H1 (cell line): ENCODE measurements at regions not wholly inside any gene's neighbourhood (a gene's known extent, or its start where the extent isn't known, plus 50 kb on each side); places are given as distances from the start of the nearest gene placed in this dataset.

ENCODE experiments used
- CTCF ChIA-PET: fragments of 300-600 bp; sonication (Branson Sonifier 250); formaldehyde crosslinking; loops from one replicate; lab custom pipeline; 2021; ENCODE audit not compliant: partially characterized antibody; lab: Charles Lee
- POLR2A ChIA-PET: fragments of 300-600 bp; sonication (Branson Sonifier 250); formaldehyde crosslinking; loops from one replicate; lab custom pipeline; 2021; ENCODE audit warnings: inconsistent platforms; ENCODE audit not compliant: partially characterized antibody; lab: Charles Lee
- DNase-seq, 2 experiments: peaks; one replicate each; pipeline versions ENCODE4 v3.0.0 to v3.0.0-alpha.2; 2010 to 2022; ENCODE audit warnings: low spot score in 2 of 2, low read depth in 1 of 2, mixed read lengths in 1 of 2
- FAIRE-seq: peaks from 2 replicates; lab custom pipeline; 2011; peaks lifted over from hg19 to GRCh38; lab: Jason Lieb, UNC
- H2AFZ ChIP-seq: 2 replicates; pipeline ENCODE4 v1.8.1; 2012; ENCODE audit warnings: low read length, inconsistent platforms
- H2AK5ac ChIP-seq: 2 replicates; pipeline ENCODE4 v1.6.1; 2013; ENCODE audit warnings: low read depth, low read length
- H2BK120ac ChIP-seq: replicated peaks from 2 replicates; pipeline ENCODE3; 2013; ENCODE audit warnings: low read depth, low read length, inconsistent platforms
- H2BK12ac ChIP-seq: 2 replicates; pipeline ENCODE4 v1.6.1; 2013; ENCODE audit warnings: low read depth, low read length
- H2BK15ac ChIP-seq: 2 replicates; pipeline ENCODE4 v1.6.1; 2013; ENCODE audit warnings: low read length
- H2BK20ac ChIP-seq: 2 replicates; pipeline ENCODE4 v1.6.1; 2013; ENCODE audit warnings: low read length
- H2BK5ac ChIP-seq: 2 replicates; pipeline ENCODE4 v1.6.1; 2013; ENCODE audit warnings: low read depth, low read length
- H3K14ac ChIP-seq: 2 replicates; pipeline ENCODE4 v1.6.1; 2013; ENCODE audit warnings: inconsistent platforms; ENCODE audit not compliant: insufficient read length
- H3K18ac ChIP-seq: 2 replicates; pipeline ENCODE4 v1.6.1; 2013; ENCODE audit warnings: low read length; ENCODE audit errors: extremely low read depth
- H3K23ac ChIP-seq: 2 replicates; pipeline ENCODE4 v1.6.1; 2013; ENCODE audit warnings: inconsistent platforms; ENCODE audit not compliant: insufficient read length
- H3K23me2 ChIP-seq: 2 replicates; pipeline ENCODE4 v1.6.1; 2013; ENCODE audit warnings: low read depth, low read length
- H3K27ac ChIP-seq: 2 replicates; pipeline ENCODE4 v1.6.1; 2011; ENCODE audit warnings: low read depth, low read length, inconsistent platforms
- H3K27me3 ChIP-seq, 4 experiments: replicated peaks in 1 of 4; 1 replicate in 1 of 4; 2 replicates in 3 of 4; pipeline versions ENCODE4 v1.6.1 to v1.8.1; 2011 to 2013; ENCODE audit warnings: low read length in 3 of 4, mild to moderate bottlenecking in 3 of 4, inconsistent platforms in 2 of 4, mixed read lengths in 2 of 4, moderate library complexity in 1 of 4; ENCODE audit not compliant: control insufficient read depth in 3 of 4, insufficient read depth in 3 of 4; ENCODE audit errors: extremely low read depth in 1 of 4
- H3K36me3 ChIP-seq, 4 experiments: 2 replicates each; pipeline versions ENCODE4 v1.6.1 to v1.8.1; 2011 to 2013; ENCODE audit warnings: mild to moderate bottlenecking in 4 of 4, low read length in 3 of 4, moderate library complexity in 2 of 4, control low read depth in 1 of 4, inconsistent platforms in 1 of 4; ENCODE audit not compliant: insufficient read depth in 4 of 4, control insufficient read depth in 2 of 4
- H3K4ac ChIP-seq: replicated peaks from 2 replicates; pipeline ENCODE3; 2013; ENCODE audit warnings: low read length, low read depth, mixed read lengths, inconsistent platforms; ENCODE audit not compliant: insufficient read length
- H3K4me1 ChIP-seq, 4 experiments: replicated peaks in 1 of 4; 1 replicate in 1 of 4; 2 replicates in 3 of 4; pipeline versions ENCODE4 v1.6.1 to v1.8.1; 2011 to 2013; ENCODE audit warnings: low read length in 3 of 4, inconsistent platforms in 2 of 4, mixed read lengths in 1 of 4; ENCODE audit not compliant: insufficient read depth in 4 of 4, control insufficient read depth in 3 of 4
- H3K4me2 ChIP-seq, 2 experiments: 2 replicates each; pipeline versions ENCODE4 v1.6.1 to v1.8.1; 2011 to 2013; ENCODE audit warnings: low read depth in 2 of 2, low read length in 2 of 2, control low read depth in 1 of 2, inconsistent platforms in 1 of 2, mild to moderate bottlenecking in 1 of 2; ENCODE audit not compliant: insufficient read depth in 1 of 2
- H3K4me3 ChIP-seq, 4 experiments: fragments of 200-600, 300-600 bp in 1 of 4; sonication (generic), shearing (Covaris generic), sonication (Bioruptor Twin) in 1 of 4; 2 replicates each; pipeline versions ENCODE4 v1.5.1 to v1.8.1; 2011 to 2016; ENCODE audit warnings: low read length in 4 of 4, low read depth in 3 of 4, control low read depth in 2 of 4, inconsistent platforms in 2 of 4, mild to moderate bottlenecking in 2 of 4, mixed read lengths in 1 of 4, moderate library complexity in 1 of 4; ENCODE audit not compliant: insufficient read depth in 2 of 4; ENCODE audit errors: extremely low read depth in 1 of 4
- H3K56ac ChIP-seq: replicated peaks from 2 replicates; pipeline ENCODE3; 2013; ENCODE audit warnings: low read depth, mild to moderate bottlenecking, mixed read lengths, low read length, inconsistent platforms; ENCODE audit not compliant: insufficient read length
- H3K79me1 ChIP-seq: 2 replicates; pipeline ENCODE4 v1.6.1; 2013; ENCODE audit warnings: low read depth, low read length, control low read depth
- H3K79me2 ChIP-seq, 2 experiments: 2 replicates each; pipeline versions ENCODE4 v1.6.1 to v1.8.1; 2012 to 2013; ENCODE audit warnings: low read length in 2 of 2, mild to moderate bottlenecking in 2 of 2, inconsistent platforms in 1 of 2; ENCODE audit not compliant: insufficient read depth in 2 of 2, control insufficient read depth in 1 of 2
- H3K9ac ChIP-seq, 4 experiments: replicated peaks in 1 of 4; 1 replicate in 1 of 4; 2 replicates in 3 of 4; pipeline versions ENCODE4 v1.6.1 to v1.8.1; 2011 to 2013; ENCODE audit warnings: low read depth in 3 of 4, low read length in 3 of 4, control low read depth in 2 of 4, mild to moderate bottlenecking in 2 of 4, moderate library complexity in 2 of 4, inconsistent platforms in 1 of 4; ENCODE audit errors: extremely low read depth in 1 of 4
- H3K9me3 ChIP-seq, 2 experiments: 2 replicates each; pipeline versions ENCODE4 v1.6.1 to v1.8.1; 2012 to 2013; ENCODE audit warnings: mild to moderate bottlenecking in 2 of 2, moderate library complexity in 2 of 2, control low read depth in 1 of 2, inconsistent platforms in 1 of 2, low read depth in 1 of 2, low read length in 1 of 2, mixed read lengths in 1 of 2; ENCODE audit not compliant: insufficient read depth in 2 of 2
- H4K20me1 ChIP-seq, 2 experiments: replicated peaks in 1 of 2; 2 replicates each; pipeline versions ENCODE3 to v1.8.1; 2011 to 2013; ENCODE audit warnings: inconsistent platforms in 2 of 2, low read length in 2 of 2, mild to moderate bottlenecking in 1 of 2; ENCODE audit not compliant: insufficient read depth in 2 of 2, control insufficient read depth in 1 of 2
- H4K5ac ChIP-seq: 2 replicates; pipeline ENCODE4 v1.6.1; 2013; ENCODE audit warnings: low read length, low read depth, mixed read lengths, inconsistent platforms; ENCODE audit not compliant: insufficient read length
- H4K8ac ChIP-seq: 2 replicates; pipeline ENCODE4 v1.8.0; 2013; ENCODE audit warnings: mild to moderate bottlenecking, moderate library complexity, low read length, inconsistent platforms; ENCODE audit not compliant: insufficient read depth; ENCODE audit errors: extremely low read depth
- H4K91ac ChIP-seq: replicated peaks from 2 replicates; pipeline ENCODE3; 2013; ENCODE audit warnings: low read length, mixed read lengths, inconsistent platforms; ENCODE audit not compliant: insufficient read length
- TAF7 ChIP-seq: optimal IDR thresholded peaks from 2 replicates; pipeline ENCODE3; 2011; ENCODE audit warnings: low read depth, mild to moderate bottlenecking, inconsistent platforms, low read length, moderate library complexity, borderline replicate concordance
- WGBS, 2 experiments: shearing (Covaris generic) in 1 of 2; methylation state at CpG; one replicate each; pipeline versions ENCODE4 v1.1.6 to v1.1.7; 2013 to 2015; ENCODE audit warnings: low lambda C conversion rate in 2 of 2, mixed read lengths in 2 of 2, inconsistent platforms in 1 of 2, low coverage in 1 of 2, missing lambda C conversion rate in 1 of 2; ENCODE audit not compliant: insufficient replicate concordance in 2 of 2, insufficient coverage in 1 of 2, insufficient read length in 1 of 2; ENCODE audit errors: extremely low coverage in 1 of 2, missing lambda C conversion rate in 1 of 2; 5-methylcytosine and 5-hydroxymethylcytosine counted together

DNA sequence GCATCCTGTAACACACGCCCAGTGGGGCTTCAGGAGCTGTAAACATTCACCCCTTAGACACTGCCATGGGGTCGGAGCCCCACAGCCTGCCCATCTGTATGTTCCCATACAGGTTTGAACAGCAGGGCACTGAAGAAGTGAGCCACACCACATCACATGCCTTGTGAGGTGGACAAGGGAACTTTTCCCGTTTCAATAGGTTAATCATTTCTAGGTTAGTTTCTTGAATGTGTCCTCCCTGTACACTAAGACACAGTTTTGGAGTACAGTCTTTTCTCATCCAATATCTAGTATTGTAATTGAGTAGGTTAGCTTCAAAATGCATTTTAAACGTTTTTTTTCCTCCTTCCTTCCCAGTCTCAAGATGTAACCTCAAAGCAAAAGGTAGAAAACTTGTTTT lies 700.2 kb upstream of the PCDH20 start:
- H3K79me2 ChIP-seq = no peaks in the 10 kb centered on the region
- whole genome bisulfite sequencing, 2 experiments = 98% methylated on average over 4 of the region's 4 CpGs; no CpG with 5 or more reads in 1 of the 2 experiments
- H3K4me3 ChIP-seq = no peak overlapping the region
- H3K79me1 ChIP-seq = no peaks in the 10 kb centered on the region
- H2BK12ac ChIP-seq = no peak overlapping the region
- no peak overlapping the region for H3K23ac ChIP-seq
- H3K56ac ChIP-seq = no peak overlapping the region
- no peaks in the 10 kb centered on the region for H4K20me1 ChIP-seq
- H2BK5ac ChIP-seq = no peak overlapping the region
- H2BK20ac ChIP-seq = no peak overlapping the region
- no peak overlapping the region for H2BK15ac ChIP-seq
- no peaks in the 10 kb centered on the region for H3K4me1 ChIP-seq
- H3K36me3 ChIP-seq = no peaks in the 10 kb centered on the region
- H3K9ac ChIP-seq = no peak overlapping the region
- no peak overlapping the region for H4K91ac ChIP-seq
- FAIRE-seq (no peak), DNase-seq (no peak)
- no peaks in the 10 kb centered on the region for H3K27me3 ChIP-seq
- no peak for TF ChIP-seq TAF7
- H3K14ac ChIP-seq = no peak overlapping the region
- H3K23me2 ChIP-seq = no peaks in the 10 kb centered on the region
- no peak overlapping the region for H2BK120ac ChIP-seq
- POLR2A ChIA-PET = no interaction called here
- H4K8ac ChIP-seq = no peak overlapping the region; the same call in 1 of the 2 replicates
- no peak overlapping the region for H2AK5ac ChIP-seq
- no peak overlapping the region for H4K5ac ChIP-seq
- no peak overlapping the region for H3K18ac ChIP-seq
- no peak overlapping the region for H3K4ac ChIP-seq
- H3K27ac ChIP-seq = no peak overlapping the region
- no peak overlapping the region for H3K4me2 ChIP-seq
- H3K9me3 ChIP-seq = no peaks in the 10 kb centered on the region
- no peak overlapping the region for H2AFZ ChIP-seq
- CTCF ChIA-PET = interaction anchor here (0.7 kb wide), 2 partner anchors 239 to 243 kb away, joined by 3 read pairs; no protein-coding TSS in a partner anchor
